ENCODE measurements at regions not wholly inside any gene's neighbourhood (a gene's known extent, or its start where the extent isn't known, plus 50 kb on each side); places are given as distances from the start of the nearest gene placed in this dataset.

- no peak for ATAC-seq
- Histone ChIP-seq H3K9ac (ENCODE audit: control insufficient read depth, insufficient read depth, low read length) (no peak overlapping the region), H4K20me1 (ENCODE audit: control insufficient read depth, insufficient read depth) (no peaks in the 10 kb centered on the region), H2AFZ (ENCODE audit: control insufficient read depth, low read depth, low read length) (no peak overlapping the region), H3K27ac (ENCODE audit: control insufficient read depth, insufficient read depth) (no peak overlapping the region), H3K4me2 (ENCODE audit: control insufficient read depth, insufficient read depth) (no peak overlapping the region), H3K4me1 (ENCODE audit: control insufficient read depth, insufficient read depth, low read length) (no peaks in the 10 kb centered on the region), H3K27me3 (replicated peaks in 1 of 2; ENCODE audit: control insufficient read depth in 2 of 2, insufficient read depth in 2 of 2, low read length in 1 of 2) (no peaks in the 10 kb centered on the region), H3K79me2 (ENCODE audit: control insufficient read depth, insufficient read depth, low read length) (no peaks in the 10 kb centered on the region), H3K4me3 (no peak overlapping the region), H3K9me3 (replicated peaks; ENCODE audit: control insufficient read depth, insufficient read depth, low read length) (no peaks in the 10 kb centered on the region), H3K36me3 (ENCODE audit: control insufficient read depth in 2 of 2, insufficient read depth in 2 of 2, low read length in 1 of 2) (no peaks in the 10 kb centered on the region)
- in situ Hi-C loops (cut with MboI) (no loop called here), intact Hi-C loops (cut with micrococcal nuclease; ENCODE audit: unreplicated experiment) (no loop called here)
- ChIA-PET CTCF (no interaction called here), SMC1A (ENCODE audit: uncharacterized antibody, unreplicated experiment) (no interaction called here), POLR2A (no interaction called here), RAD21 (ENCODE audit: unreplicated experiment) (no interaction called here)
- no TSS peak for BruUV-seq (replicated peaks)
- no peak for DNase-seq (ENCODE audit: low read depth, low spot score)
- no peak for FAIRE-seq
- 6% methylated on average over 1 of the region's 1 CpG for WGBS (ENCODE audit: insufficient coverage, insufficient replicate concordance, low lambda C conversion rate, missing lambda C conversion rate)
- TF ChIP-seq HSF1 (IDR thresholded peaks at IDR 0.05; ENCODE audit: low read depth, low read length) (no peak), NR2C1 (IDR thresholded peaks at IDR 0.05) (no peak), IRF4 (IDR thresholded peaks at IDR 0.05; ENCODE audit: low read depth, low read length) (no peak)
Observed at GRCh38 chr1:72885017-72885416, 602.7 kb upstream of the NEGR1 start.

- DNase-seq (ENCODE audit: low read depth, low spot score) (no peak), ATAC-seq (no peak), FAIRE-seq (no peak)
- Histone ChIP-seq H3K36me3 (ENCODE audit: control insufficient read depth in 2 of 2, insufficient read depth in 2 of 2, low read length in 1 of 2) (no peaks in the 10 kb centered on the region), H4K20me1 (ENCODE audit: control insufficient read depth, insufficient read depth) (no peaks in the 10 kb centered on the region), H3K4me2 (ENCODE audit: control insufficient read depth, insufficient read depth) (no peak overlapping the region), H3K4me3 (no peak overlapping the region), H3K9ac (ENCODE audit: control insufficient read depth, insufficient read depth, low read length) (no peak overlapping the region), H2AFZ (ENCODE audit: control insufficient read depth, low read depth, low read length) (no peak overlapping the region), H3K27me3 (replicated peaks in 1 of 2; ENCODE audit: control insufficient read depth in 2 of 2, insufficient read depth in 2 of 2, low read length in 1 of 2) (no peaks in the 10 kb centered on the region), H3K79me2 (ENCODE audit: control insufficient read depth, insufficient read depth, low read length) (no peaks in the 10 kb centered on the region), H3K4me1 (ENCODE audit: control insufficient read depth, insufficient read depth, low read length) (no peaks in the 10 kb centered on the region), H3K27ac (ENCODE audit: control insufficient read depth, insufficient read depth) (no peak overlapping the region), H3K9me3 (replicated peaks; ENCODE audit: control insufficient read depth, insufficient read depth, low read length) (no peaks in the 10 kb centered on the region)
- ChIA-PET RAD21 (ENCODE audit: unreplicated experiment) (no interaction called here), SMC1A (ENCODE audit: uncharacterized antibody, unreplicated experiment) (no interaction called here), POLR2A (no interaction called here), CTCF (no interaction called here)
- no peak for TF ChIP-seq EGR1 (IDR thresholded peaks at IDR 0.05; ENCODE audit: borderline replicate concordance in 1 of 2, low read depth in 2 of 2, low read length in 2 of 2)
- no peak for TF ChIP-seq NFYB (IDR thresholded peaks at IDR 0.05; ENCODE audit: insufficient read depth, low read depth, low read length)
- TF ChIP-seq JUNB (IDR thresholded peaks at IDR 0.05): no peak
- TF ChIP-seq ZNF384 (IDR thresholded peaks at IDR 0.05; ENCODE audit: borderline replicate concordance, low read depth, low read length): no peak
- TF ChIP-seq PKNOX1 (IDR thresholded peaks at IDR 0.05): no peak
- TF ChIP-seq SKIL (IDR thresholded peaks at IDR 0.05; ENCODE audit: low read depth, poor library complexity, severe bottlenecking): no peak
- no peak for TF ChIP-seq MTA3 (IDR thresholded peaks at IDR 0.05; ENCODE audit: borderline replicate concordance, low read length)
- no peak for TF ChIP-seq SREBF1 (IDR thresholded peaks at IDR 0.05; ENCODE audit: low read length)
- no peak for TF ChIP-seq ETV6 (conservative IDR thresholded peaks at IDR 0.05 in 1 of 2, IDR thresholded peaks at IDR 0.05 in 1 of 2; ENCODE audit: borderline replicate concordance in 1 of 2, low read depth in 1 of 2)
- TF ChIP-seq TARDBP (IDR thresholded peaks at IDR 0.05; ENCODE audit: borderline replicate concordance): no peak
- intact Hi-C loops (cut with micrococcal nuclease; ENCODE audit: unreplicated experiment) (no loop called here), in situ Hi-C loops (cut with MboI) (no loop called here)
- no TSS peak for BruUV-seq (replicated peaks)
Observed at GRCh38 chr1:72869873-72870272, 587.5 kb upstream of the NEGR1 start.
